SU-DHL-6 (cell line): ENCODE measurements at regions not wholly inside any gene's neighbourhood (a gene's known extent, or its start where the extent isn't known, plus 50 kb on each side); places are given as distances from the start of the nearest gene placed in this dataset.
A peak's percentile ranks its signal among the peaks of the same experiment; 100 is the strongest.
"Not testable (repeated sequence)": the region's sequence is repeated elsewhere in the genome, so short reads cannot be mapped to it uniquely, and the experiment has no call there.

ENCODE experiments used
- H2AFZ ChIP-seq: fragments of 200-600 bp; sonication (generic); 2 replicates; pipeline ENCODE4 v1.6.1; 2014; ENCODE audit warnings: low read depth, mild to moderate bottlenecking, moderate library complexity, mixed read lengths, antibody characterized with exemption, low read length; ENCODE audit not compliant: severe bottlenecking
- H3F3A ChIP-seq: fragments of 200-600 bp; shearing (Covaris generic); 2 replicates; pipeline ENCODE4 v1.6.0; 2016; ENCODE audit warnings: antibody characterized with exemption, mild to moderate bottlenecking; ENCODE audit not compliant: insufficient read depth
- H3K27ac ChIP-seq: fragments of 200-600 bp; sonication (generic); 2 replicates; pipeline ENCODE4 v1.5.1; 2016; ENCODE audit warnings: low read depth, mild to moderate bottlenecking, low read length, moderate library complexity, mixed read lengths
- H3K27me3 ChIP-seq: fragments of 200-600 bp; sonication (generic), shearing (Covaris generic); 2 replicates; pipeline ENCODE4 v1.6.0; 2014; ENCODE audit warnings: mild to moderate bottlenecking, low read length
- H3K36me3 ChIP-seq: fragments of 200-600 bp; sonication (generic); 2 replicates; pipeline ENCODE4 v1.6.1; 2014; ENCODE audit warnings: mild to moderate bottlenecking, low read length, mixed read lengths
- H3K4me2 ChIP-seq: fragments of 300-600, 200-600 bp; shearing (Covaris generic), sonication (generic); 2 replicates; pipeline ENCODE4 v1.6.0; 2014; ENCODE audit warnings: low read length, low read depth, mild to moderate bottlenecking; ENCODE audit not compliant: poor library complexity, severe bottlenecking
- H3K4me3 ChIP-seq: fragments of 200-600 bp; sonication (generic); 2 replicates; pipeline ENCODE4 v1.5.1; 2014; ENCODE audit warnings: antibody characterized with exemption, low read length, mild to moderate bottlenecking, mixed read lengths; ENCODE audit not compliant: insufficient read depth, poor library complexity, severe bottlenecking
- H3K79me2 ChIP-seq: fragments of 200-600 bp; sonication (generic); 2 replicates; pipeline ENCODE4 v1.6.1; 2014; ENCODE audit warnings: mild to moderate bottlenecking, low read length, moderate library complexity; ENCODE audit not compliant: insufficient read depth
- H3K9ac ChIP-seq: fragments of 200-600 bp; sonication (generic); 2 replicates; pipeline ENCODE4 v1.7.0; 2014; ENCODE audit warnings: mild to moderate bottlenecking, low read length
- H3K9me2 ChIP-seq: fragments of 200-600 bp; sonication (generic); replicated peaks from 2 replicates; pipeline ENCODE4 v1.6.1; 2014; ENCODE audit warnings: low read length; ENCODE audit not compliant: insufficient read depth
- H3K9me3 ChIP-seq: fragments of 200-600 bp; sonication (generic); 2 replicates; pipeline ENCODE4 v1.6.1; 2014; ENCODE audit warnings: low read length, mixed read lengths; ENCODE audit not compliant: insufficient read depth
- H4K20me1 ChIP-seq: fragments of 200-600 bp; sonication (generic); 2 replicates; pipeline ENCODE4 v1.6.1; 2014; ENCODE audit warnings: low read depth, mild to moderate bottlenecking, antibody characterized with exemption, low read length, moderate library complexity, mixed read lengths
- EZH2phosphoT487 ChIP-seq: fragments of 200-600 bp; sonication (generic), shearing (Covaris generic); conservative IDR thresholded peaks from 2 replicates; pipeline ENCODE4 v1.6.1; 2018; ENCODE audit warnings: mild to moderate bottlenecking, antibody characterized with exemption, low read length, moderate library complexity, mixed read lengths
- TF ChIP-seq, protein P1 (sequence below): fragments of 200-600 bp; sonication (generic); IDR thresholded peaks from one replicate; pipeline ENCODE4 v1.5.1; 2017; ENCODE audit warnings: antibody characterized with exemption, mild to moderate bottlenecking, low read length, moderate library complexity; ENCODE audit not compliant: insufficient read depth, poor library complexity, severe bottlenecking

DNA sequence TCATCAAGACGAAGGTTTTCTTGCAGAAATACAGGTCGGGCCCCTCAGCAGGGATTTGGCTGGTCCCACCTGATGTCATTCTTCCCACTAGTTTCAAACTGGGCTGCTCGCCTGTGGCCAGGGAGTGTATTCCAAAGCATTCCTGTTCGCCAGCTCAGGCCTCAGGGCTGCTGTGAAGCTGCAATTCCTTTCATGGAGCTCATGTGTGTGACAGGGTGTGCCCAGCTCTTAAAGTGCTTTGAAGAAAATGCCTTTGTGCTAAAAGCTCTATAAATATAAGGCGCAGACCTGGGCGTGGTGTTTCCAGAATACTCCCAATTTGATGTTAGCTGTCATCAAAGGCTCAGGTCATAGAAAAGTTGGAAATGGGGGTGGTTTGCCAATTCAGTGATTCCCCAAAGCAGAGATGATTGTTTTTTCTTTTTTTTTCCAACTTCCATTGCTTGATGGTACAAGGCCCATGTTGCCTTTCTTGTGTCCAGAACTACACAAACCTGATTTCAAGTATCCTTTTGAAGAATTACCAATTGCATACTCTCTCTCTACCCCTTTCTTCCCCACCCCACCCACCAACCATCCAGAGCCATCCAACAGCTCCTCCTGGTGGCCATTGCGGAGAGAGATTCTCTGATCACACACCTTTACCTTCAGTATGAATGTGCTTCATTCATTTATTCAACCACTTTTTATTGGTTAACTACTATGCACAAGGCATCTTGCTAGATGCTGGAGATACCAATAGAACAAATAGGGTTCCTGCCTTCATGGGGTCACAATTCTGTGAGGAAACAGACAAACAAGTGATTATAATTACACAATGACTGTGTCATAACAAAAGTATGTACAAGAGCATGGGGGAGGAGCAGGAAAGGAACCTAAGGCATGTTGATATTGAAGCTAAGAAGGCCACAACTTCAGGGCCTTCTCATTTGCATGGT, 297.3 kb upstream of the LYZL1 start:
- no peaks in the 10 kb centered on the region for H4K20me1 ChIP-seq
- no peak for TF ChIP-seq EZH2phosphoT487
- TF ChIP-seq, protein P1, sequence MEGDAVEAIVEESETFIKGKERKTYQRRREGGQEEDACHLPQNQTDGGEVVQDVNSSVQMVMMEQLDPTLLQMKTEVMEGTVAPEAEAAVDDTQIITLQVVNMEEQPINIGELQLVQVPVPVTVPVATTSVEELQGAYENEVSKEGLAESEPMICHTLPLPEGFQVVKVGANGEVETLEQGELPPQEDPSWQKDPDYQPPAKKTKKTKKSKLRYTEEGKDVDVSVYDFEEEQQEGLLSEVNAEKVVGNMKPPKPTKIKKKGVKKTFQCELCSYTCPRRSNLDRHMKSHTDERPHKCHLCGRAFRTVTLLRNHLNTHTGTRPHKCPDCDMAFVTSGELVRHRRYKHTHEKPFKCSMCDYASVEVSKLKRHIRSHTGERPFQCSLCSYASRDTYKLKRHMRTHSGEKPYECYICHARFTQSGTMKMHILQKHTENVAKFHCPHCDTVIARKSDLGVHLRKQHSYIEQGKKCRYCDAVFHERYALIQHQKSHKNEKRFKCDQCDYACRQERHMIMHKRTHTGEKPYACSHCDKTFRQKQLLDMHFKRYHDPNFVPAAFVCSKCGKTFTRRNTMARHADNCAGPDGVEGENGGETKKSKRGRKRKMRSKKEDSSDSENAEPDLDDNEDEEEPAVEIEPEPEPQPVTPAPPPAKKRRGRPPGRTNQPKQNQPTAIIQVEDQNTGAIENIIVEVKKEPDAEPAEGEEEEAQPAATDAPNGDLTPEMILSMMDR, result peak; percentile 40
- no peak overlapping the region for H2AFZ ChIP-seq
- no peaks in the 10 kb centered on the region for H3K9me3 ChIP-seq
- no peak overlapping the region for H3K27ac ChIP-seq
- H3K9ac ChIP-seq, result no peak overlapping the region
- no peak overlapping the region for H3K4me3 ChIP-seq
- no peaks in the 10 kb centered on the region for H3K36me3 ChIP-seq
- H3F3A ChIP-seq, result no peaks in the 10 kb centered on the region
- H3K9me2 ChIP-seq, result no peaks in the 10 kb centered on the region
- H3K4me2 ChIP-seq, result no peak overlapping the region
- H3K79me2 ChIP-seq, result no peaks in the 10 kb centered on the region
- no peaks in the 10 kb centered on the region for H3K27me3 ChIP-seq

DNA sequence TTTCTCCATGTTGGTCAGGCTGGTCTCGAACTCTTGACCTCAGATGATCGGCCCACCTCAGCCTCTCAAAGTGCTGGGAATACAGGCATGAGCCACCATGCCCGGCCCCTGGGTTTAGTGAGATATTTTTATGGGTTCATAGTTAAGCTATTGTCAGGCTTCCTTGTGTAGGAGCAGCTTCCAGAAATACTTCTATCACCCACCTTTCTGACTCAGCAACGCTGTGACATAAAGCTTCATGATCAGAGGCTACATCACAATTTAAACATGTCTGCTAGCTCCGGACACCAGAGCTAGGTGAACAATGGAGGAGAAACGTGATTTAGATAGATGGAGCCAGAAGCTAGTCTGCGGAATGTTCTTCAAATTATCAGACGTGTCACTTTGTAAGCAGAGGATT, 295.8 kb upstream of the LYZL1 start:
- Histone ChIP-seq H3K27ac (no peak overlapping the region), H3K27me3 (no peaks in the 10 kb centered on the region), H3K9ac (no peak overlapping the region), H3K4me2 (no peak overlapping the region), H3K9me3 (no peaks in the 10 kb centered on the region), H3K36me3 (no peaks in the 10 kb centered on the region), H4K20me1 (no peaks in the 10 kb centered on the region), H3K4me3 (no peak overlapping the region), H2AFZ (no peak overlapping the region), H3F3A (no peaks in the 10 kb centered on the region), H3K9me2 (no peaks in the 10 kb centered on the region), H3K79me2 (no peaks in the 10 kb centered on the region)
- TF ChIP-seq EZH2phosphoT487, result no peak
- TF ChIP-seq, protein P1, result no peak

DNA sequence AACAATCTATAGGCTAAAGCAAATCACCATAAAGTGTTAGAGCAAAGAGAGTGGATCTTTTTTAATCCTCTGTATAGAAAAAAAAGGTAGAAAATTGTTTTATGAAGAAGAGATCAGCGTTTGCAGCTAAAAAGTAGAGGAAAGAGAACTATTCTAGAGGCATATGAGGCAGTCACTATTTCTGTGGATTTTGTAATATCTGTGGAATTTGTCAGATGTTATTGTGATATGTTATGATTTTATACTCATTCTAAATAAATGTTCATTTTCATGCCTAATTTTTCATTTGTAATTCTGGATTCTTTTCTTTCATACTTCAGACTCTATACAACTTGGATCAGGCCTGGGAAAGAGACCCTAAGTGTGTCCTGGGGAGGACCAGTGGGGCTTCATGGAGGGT, 295.0 kb upstream of the LYZL1 start:
- H3K4me3 ChIP-seq, result no peak overlapping the region

DNA sequence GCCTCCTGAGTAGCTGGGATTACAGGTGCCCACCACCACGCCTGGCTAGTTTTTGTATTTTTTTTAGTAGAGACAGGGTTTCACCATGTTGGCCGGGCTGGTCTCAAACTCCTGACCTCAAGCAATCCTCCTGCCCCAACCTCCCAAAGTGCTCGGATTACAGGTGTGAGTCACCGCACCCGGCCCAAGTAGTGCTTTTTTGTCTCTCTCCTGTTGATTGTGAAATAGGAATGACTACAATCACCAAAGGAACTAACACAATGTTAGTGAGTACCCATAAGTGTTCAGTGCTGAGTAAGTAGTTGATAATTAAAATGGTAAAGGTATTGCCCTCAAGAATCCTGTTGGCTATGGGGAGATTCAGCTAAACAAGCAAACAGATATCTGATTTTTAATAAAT, 294.1 kb upstream of the LYZL1 start:
- not testable (repeated sequence) for H3K79me2 ChIP-seq, H3K27ac ChIP-seq, H3K9ac ChIP-seq, H4K20me1 ChIP-seq, H3K4me2 ChIP-seq, H3K36me3 ChIP-seq, H3K27me3 ChIP-seq, H3K9me3 ChIP-seq, H3K9me2 ChIP-seq, H2AFZ ChIP-seq, H3F3A ChIP-seq, H3K4me3 ChIP-seq

More for the DNA sequence above, 295.0 kb upstream of the LYZL1 start:
- Histone ChIP-seq H3K79me2 (no peaks in the 10 kb centered on the region), H3K9me2 (no peaks in the 10 kb centered on the region), H3K4me2 (no peak overlapping the region), H3K9me3 (no peaks in the 10 kb centered on the region), H3F3A (no peaks in the 10 kb centered on the region), H3K9ac (no peak overlapping the region), H2AFZ (no peak overlapping the region), H3K27me3 (no peaks in the 10 kb centered on the region), H4K20me1 (no peaks in the 10 kb centered on the region), H3K36me3 (no peaks in the 10 kb centered on the region), H3K27ac (no peak overlapping the region)
- TF ChIP-seq, protein P1, result no peak
- no peak for TF ChIP-seq EZH2phosphoT487
